ENCODE measurements at regions not wholly inside any gene's neighbourhood (a gene's known extent, or its start where the extent isn't known, plus 50 kb on each side); places are given as distances from the start of the nearest gene placed in this dataset.
A peak's percentile ranks its signal among the peaks of the same experiment; 100 is the strongest.
"Not testable (repeated sequence)": the region's sequence is repeated elsewhere in the genome, so short reads cannot be mapped to it uniquely, and the experiment has no call there.

- DNase-seq = not testable (repeated sequence)
These were observed 50.6 kb upstream of the ZNG1B start for GRCh38 chr2:113386780-113387433.

- DNase-seq = not testable (repeated sequence)
These were observed 57.9 kb upstream of the ZNG1B start for GRCh38 chr2:113379621-113380020.

GRCh38 chr2:113376913-113377445, 60.5 kb upstream of the ZNG1B start:
- DNase-seq = no peak

GRCh38 chr2:113376253-113376912, 61.1 kb upstream of the ZNG1B start:
- no peak for DNase-seq

GRCh38 chr2:113374857-113375256, 62.6 kb upstream of the ZNG1B start:
- DNase-seq = not testable (repeated sequence)

- not testable (repeated sequence) for DNase-seq
These were observed 65.1 kb upstream of the ZNG1B start for GRCh38 chr2:113372258-113372834.

- no peak for DNase-seq
These were observed 66.9 kb upstream of the ZNG1B start for GRCh38 chr2:113370478-113371091.

GRCh38 chr2:113370030-113370429, 67.5 kb upstream of the ZNG1B start:
- no peak for DNase-seq

- DNase-seq = not testable (repeated sequence)
These were observed 68.9 kb upstream of the ZNG1B start for GRCh38 chr2:113368581-113368980.

GRCh38 chr2:113366821-113367220, 70.7 kb upstream of the ZNG1B start:
- DNase-seq = not testable (repeated sequence)

GRCh38 chr2:113365791-113366190, 71.7 kb upstream of the ZNG1B start:
- DNase-seq = not testable (repeated sequence)

- not testable (repeated sequence) for DNase-seq
These were observed 72.2 kb upstream of the ZNG1B start for GRCh38 chr2:113365290-113365689.

GRCh38 chr2:113361051-113361450, 76.4 kb upstream of the ZNG1B start:
- DNase-seq = no peak

GRCh38 chr2:113357071-113357470, 78.3 kb upstream of the PAX8 start:
- DNase-seq = no peak

- DNase-seq = not testable (repeated sequence)
These were observed 77.6 kb upstream of the PAX8 start for GRCh38 chr2:113356284-113356683.

- not testable (repeated sequence) for DNase-seq
These were observed 76.8 kb upstream of the PAX8 start for GRCh38 chr2:113355339-113356015.

- no peak for DNase-seq
These were observed 72.9 kb upstream of the PAX8 start for GRCh38 chr2:113351375-113352355.

GRCh38 chr2:113343800-113344199, 65.1 kb upstream of the PAX8 start:
- not testable (repeated sequence) for DNase-seq

GRCh38 chr2:113342650-113343049, 63.9 kb upstream of the PAX8 start:
- peak in 8 of 56 donors; percentile 3 to 19 (median 6) for DNase-seq

GRCh38 chr2:113341870-113342253, 63.1 kb upstream of the PAX8 start:
- DNase-seq = not testable (repeated sequence)
